Stomach (tissue), 4 donors: ENCODE measurements at regions not wholly inside any gene's neighbourhood (a gene's known extent, or its start where the extent isn't known, plus 50 kb on each side); places are given as distances from the start of the nearest gene placed in this dataset.

ENCODE experiments used
- EP300 ChIP-seq: sonication (generic); formaldehyde crosslinking; IDR thresholded peaks from one replicate; pipeline ENCODE4 v1.6.1; 2017; ENCODE audit warnings: antibody characterized with exemption
- POLR2A ChIP-seq, 4 donors: fragments of 450-650 bp; IDR thresholded peaks; one replicate each; pipeline ENCODE4 v1.6.1; 2016; ENCODE audit warnings: antibody characterized with exemption in 4 of 4, control low read depth in 2 of 4, mild to moderate bottlenecking in 1 of 4, moderate library complexity in 1 of 4
- POLR2AphosphoS5 ChIP-seq, 3 donors: sonication (generic); formaldehyde crosslinking; IDR thresholded peaks; one replicate each; pipeline ENCODE4 v1.6.1; 2016; ENCODE audit warnings: antibody characterized with exemption in 3 of 3
- TF ChIP-seq, protein P1 (sequence below), 7 experiments: fragments of 450-650 bp in 4 of 7; fragments of 200-600 bp in 3 of 7; sonication (generic) in 3 of 7; IDR thresholded peaks; one replicate each; pipeline ENCODE4 v1.5.1; 2016 to 2019; ENCODE audit warnings: antibody characterized with exemption in 7 of 7, control low read depth in 2 of 7, mild to moderate bottlenecking in 1 of 7

- TF ChIP-seq, protein P1, sequence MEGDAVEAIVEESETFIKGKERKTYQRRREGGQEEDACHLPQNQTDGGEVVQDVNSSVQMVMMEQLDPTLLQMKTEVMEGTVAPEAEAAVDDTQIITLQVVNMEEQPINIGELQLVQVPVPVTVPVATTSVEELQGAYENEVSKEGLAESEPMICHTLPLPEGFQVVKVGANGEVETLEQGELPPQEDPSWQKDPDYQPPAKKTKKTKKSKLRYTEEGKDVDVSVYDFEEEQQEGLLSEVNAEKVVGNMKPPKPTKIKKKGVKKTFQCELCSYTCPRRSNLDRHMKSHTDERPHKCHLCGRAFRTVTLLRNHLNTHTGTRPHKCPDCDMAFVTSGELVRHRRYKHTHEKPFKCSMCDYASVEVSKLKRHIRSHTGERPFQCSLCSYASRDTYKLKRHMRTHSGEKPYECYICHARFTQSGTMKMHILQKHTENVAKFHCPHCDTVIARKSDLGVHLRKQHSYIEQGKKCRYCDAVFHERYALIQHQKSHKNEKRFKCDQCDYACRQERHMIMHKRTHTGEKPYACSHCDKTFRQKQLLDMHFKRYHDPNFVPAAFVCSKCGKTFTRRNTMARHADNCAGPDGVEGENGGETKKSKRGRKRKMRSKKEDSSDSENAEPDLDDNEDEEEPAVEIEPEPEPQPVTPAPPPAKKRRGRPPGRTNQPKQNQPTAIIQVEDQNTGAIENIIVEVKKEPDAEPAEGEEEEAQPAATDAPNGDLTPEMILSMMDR (IDR thresholded peaks at IDR 0.05): no peak
- TF ChIP-seq EP300 (no peak), POLR2A (IDR thresholded peaks at IDR 0.05) (no peak), POLR2AphosphoS5 (IDR thresholded peaks at IDR 0.05) (no peak)
Measured at GRCh38 chr16:73768786-73769203, 527.8 kb upstream of the PSMD7 start.
